Upper lobe of left lung (tissue), 6 donors: ENCODE measurements at regions not wholly inside any gene's neighbourhood (a gene's known extent, or its start where the extent isn't known, plus 50 kb on each side); places are given as distances from the start of the nearest gene placed in this dataset.

Source experiments
- ATAC-seq, 2 donors: fragments of 200-7000 bp; cut with Tn5 transposase; one replicate each; pipeline ENCODE4 v1.9.1; 2022; ENCODE audit warnings: mild to moderate bottlenecking in 2 of 2, moderate library complexity in 2 of 2; ENCODE audit not compliant: low FRiP score in 2 of 2
- DNase-seq, 2 donors: peaks; one replicate each; pipeline ENCODE4 v3.0.0-alpha.2; 2019 to 2020
- H3K27ac ChIP-seq, 4 donors: fragments of 200-600 bp; sonication (generic); one replicate each; pipeline ENCODE4 v1.5.1; 2016 to 2019
- H3K27me3 ChIP-seq, 4 donors: fragments of 200-600 bp; sonication (generic); one replicate each; pipeline ENCODE4 v1.5.1; 2017 to 2019
- H3K36me3 ChIP-seq, 4 donors: fragments of 200-600 bp; sonication (generic); one replicate each; pipeline ENCODE4 v1.5.1; 2016 to 2019
- H3K4me1 ChIP-seq, 4 donors: fragments of 200-600 bp; sonication (generic); one replicate each; pipeline ENCODE4 v1.5.1; 2018 to 2019
- H3K4me3 ChIP-seq, 4 donors: fragments of 200-600 bp; sonication (generic); one replicate each; pipeline ENCODE4 v1.5.1; 2017 to 2019; ENCODE audit warnings: mild to moderate bottlenecking in 2 of 4, moderate library complexity in 1 of 4
- H3K9me3 ChIP-seq, 4 donors: fragments of 200-600 bp; sonication (generic); one replicate each; pipeline ENCODE4 v1.5.1; 2018 to 2019
- EP300 ChIP-seq, 4 donors: sonication (generic); formaldehyde crosslinking; IDR thresholded peaks; one replicate each; pipeline ENCODE4 v1.5.1; 2017; ENCODE audit warnings: antibody characterized with exemption in 4 of 4, control low read depth in 2 of 4
- POLR2A ChIP-seq, 4 donors: fragments of 450-650 bp; IDR thresholded peaks; one replicate each; pipeline ENCODE4 v1.5.1; 2016 to 2017; ENCODE audit warnings: antibody characterized with exemption in 4 of 4, mild to moderate bottlenecking in 2 of 4
- POLR2AphosphoS5 ChIP-seq, 2 donors: sonication (generic); formaldehyde crosslinking; IDR thresholded peaks; one replicate each; pipeline ENCODE4 v1.5.1; 2017; ENCODE audit warnings: antibody characterized with exemption in 2 of 2
- WGBS, 2 donors: methylation state at CpG; one replicate each; pipeline ENCODE4 v1.1.5; 2017 to 2018; 5-methylcytosine and 5-hydroxymethylcytosine counted together
- TF ChIP-seq, protein P1 (sequence below), 6 experiments: fragments of 450-650 bp in 4 of 6; fragments of 200-600 bp in 2 of 6; sonication (generic) in 2 of 6; IDR thresholded peaks; one replicate each; pipeline ENCODE4 v1.5.1; 2016 to 2019; ENCODE audit warnings: antibody characterized with exemption in 6 of 6
- donor health status: DM: no; HTN: no; CAD: no; lungs with moderate emphysema.
- donor health status: DM: no; HTN: yes; CAD: no; lungs with severe emphysema.

GRCh38 chr10:65367706-65368105 lies 1558.1 kb upstream of the LRRTM3 start:
- Histone ChIP-seq H3K36me3 (no peaks in the 10 kb centered on the region), H3K27me3 (no peaks in the 10 kb centered on the region), H3K27ac (no peak overlapping the region), H3K4me1 (no peaks in the 10 kb centered on the region), H3K9me3 (no peaks in the 10 kb centered on the region), H3K4me3 (no peak overlapping the region)
- TF ChIP-seq POLR2AphosphoS5 (IDR thresholded peaks at IDR 0.05) = no peak
- TF ChIP-seq, protein P1, sequence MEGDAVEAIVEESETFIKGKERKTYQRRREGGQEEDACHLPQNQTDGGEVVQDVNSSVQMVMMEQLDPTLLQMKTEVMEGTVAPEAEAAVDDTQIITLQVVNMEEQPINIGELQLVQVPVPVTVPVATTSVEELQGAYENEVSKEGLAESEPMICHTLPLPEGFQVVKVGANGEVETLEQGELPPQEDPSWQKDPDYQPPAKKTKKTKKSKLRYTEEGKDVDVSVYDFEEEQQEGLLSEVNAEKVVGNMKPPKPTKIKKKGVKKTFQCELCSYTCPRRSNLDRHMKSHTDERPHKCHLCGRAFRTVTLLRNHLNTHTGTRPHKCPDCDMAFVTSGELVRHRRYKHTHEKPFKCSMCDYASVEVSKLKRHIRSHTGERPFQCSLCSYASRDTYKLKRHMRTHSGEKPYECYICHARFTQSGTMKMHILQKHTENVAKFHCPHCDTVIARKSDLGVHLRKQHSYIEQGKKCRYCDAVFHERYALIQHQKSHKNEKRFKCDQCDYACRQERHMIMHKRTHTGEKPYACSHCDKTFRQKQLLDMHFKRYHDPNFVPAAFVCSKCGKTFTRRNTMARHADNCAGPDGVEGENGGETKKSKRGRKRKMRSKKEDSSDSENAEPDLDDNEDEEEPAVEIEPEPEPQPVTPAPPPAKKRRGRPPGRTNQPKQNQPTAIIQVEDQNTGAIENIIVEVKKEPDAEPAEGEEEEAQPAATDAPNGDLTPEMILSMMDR (IDR thresholded peaks at IDR 0.05) = no peak
- TF ChIP-seq EP300 (IDR thresholded peaks at IDR 0.05) = no peak
- no peak for TF ChIP-seq POLR2A (IDR thresholded peaks at IDR 0.05)
- ATAC-seq (no peak), DNase-seq (no peak)

DNA sequence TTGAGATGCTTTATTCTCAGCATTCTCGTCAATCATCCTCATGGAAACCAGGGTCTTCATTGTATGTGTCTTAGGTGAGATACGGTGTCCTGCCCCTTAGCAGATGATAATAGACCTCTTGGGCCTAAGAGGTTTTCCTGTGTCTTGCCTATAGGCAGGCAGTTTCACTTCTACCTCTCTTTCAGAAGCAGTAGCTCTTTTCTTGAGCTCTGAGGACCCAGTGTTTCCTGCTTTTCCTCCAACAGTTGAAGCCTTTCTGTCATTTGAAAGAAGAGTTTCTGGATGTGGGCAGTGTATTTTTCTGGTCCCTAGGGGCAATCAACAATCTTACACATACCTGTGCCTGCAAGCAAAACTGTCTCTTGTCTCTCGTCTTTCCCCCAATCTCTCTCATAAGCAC lies 1550.3 kb upstream of the LRRTM3 start:
- no peak overlapping the region for H3K27ac ChIP-seq
- no peak for ATAC-seq
- WGBS, 2 donors = 86% methylated on average over 3 of the region's 3 CpGs

DNA sequence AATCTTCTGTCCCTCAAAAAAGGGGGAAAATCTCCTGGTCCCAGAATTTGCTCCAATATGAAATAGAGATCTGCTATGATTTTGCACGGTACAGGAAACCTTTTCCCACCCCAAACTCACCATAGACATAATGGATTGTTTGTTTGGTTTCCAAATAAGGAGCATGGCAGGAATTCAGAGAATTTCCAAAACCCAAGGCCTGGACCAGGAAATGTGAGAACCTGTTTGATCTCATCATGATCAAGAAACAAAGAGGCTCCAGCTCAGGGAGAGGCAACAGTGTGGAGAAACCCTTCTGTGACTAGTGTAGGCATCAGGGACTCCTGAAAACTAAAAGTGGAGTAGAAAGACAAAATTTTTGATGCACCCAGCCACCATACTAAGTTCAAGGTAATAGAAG lies 1548.1 kb upstream of the LRRTM3 start:
- TF ChIP-seq POLR2AphosphoS5 (IDR thresholded peaks at IDR 0.05) (no peak), POLR2A (IDR thresholded peaks at IDR 0.05) (no peak), EP300 (IDR thresholded peaks at IDR 0.05) (no peak)
- TF ChIP-seq, protein P1 (IDR thresholded peaks at IDR 0.05) = no peak
- ATAC-seq = no peak
- WGBS, 2 donors = 36 to 45% methylated on average over 1 of the region's 1 CpG
- no peak for DNase-seq
- no peak overlapping the region for H3K4me3 ChIP-seq
- H3K27ac ChIP-seq = no peak overlapping the region
- no peaks in the 10 kb centered on the region for H3K36me3 ChIP-seq
- no peaks in the 10 kb centered on the region for H3K9me3 ChIP-seq
- H3K4me1 ChIP-seq = no peaks in the 10 kb centered on the region
- no peaks in the 10 kb centered on the region for H3K27me3 ChIP-seq

More for the DNA sequence above, 1550.3 kb upstream of the LRRTM3 start:
- H3K4me3 ChIP-seq = no peak overlapping the region
- DNase-seq = no peak
- H3K9me3 ChIP-seq = no peaks in the 10 kb centered on the region
- H3K36me3 ChIP-seq = no peaks in the 10 kb centered on the region
- no peaks in the 10 kb centered on the region for H3K4me1 ChIP-seq
- no peak for TF ChIP-seq POLR2AphosphoS5 (IDR thresholded peaks at IDR 0.05)
- no peak for TF ChIP-seq EP300 (IDR thresholded peaks at IDR 0.05)
- TF ChIP-seq, protein P1 (IDR thresholded peaks at IDR 0.05) = no peak
- no peak for TF ChIP-seq POLR2A (IDR thresholded peaks at IDR 0.05)
- H3K27me3 ChIP-seq = no peaks in the 10 kb centered on the region

- TF ChIP-seq EP300 (IDR thresholded peaks at IDR 0.05) = no peak
- no peak for TF ChIP-seq POLR2AphosphoS5 (IDR thresholded peaks at IDR 0.05)
- no peak for TF ChIP-seq POLR2A (IDR thresholded peaks at IDR 0.05)
- TF ChIP-seq, protein P1 (IDR thresholded peaks at IDR 0.05) = no peak
- H3K9me3 ChIP-seq = no peaks in the 10 kb centered on the region
- no peaks in the 10 kb centered on the region for H3K27me3 ChIP-seq
- no peak overlapping the region for H3K27ac ChIP-seq
- no peak for ATAC-seq
- no peaks in the 10 kb centered on the region for H3K36me3 ChIP-seq
- no peak for DNase-seq
- no peak overlapping the region for H3K4me3 ChIP-seq
- WGBS, 2 donors = 22 to 51% methylated on average over 2 of the region's 2 CpGs
- no peaks in the 10 kb centered on the region for H3K4me1 ChIP-seq
Measured at GRCh38 chr10:65394502-65395297, 1531.1 kb upstream of the LRRTM3 start.

DNA sequence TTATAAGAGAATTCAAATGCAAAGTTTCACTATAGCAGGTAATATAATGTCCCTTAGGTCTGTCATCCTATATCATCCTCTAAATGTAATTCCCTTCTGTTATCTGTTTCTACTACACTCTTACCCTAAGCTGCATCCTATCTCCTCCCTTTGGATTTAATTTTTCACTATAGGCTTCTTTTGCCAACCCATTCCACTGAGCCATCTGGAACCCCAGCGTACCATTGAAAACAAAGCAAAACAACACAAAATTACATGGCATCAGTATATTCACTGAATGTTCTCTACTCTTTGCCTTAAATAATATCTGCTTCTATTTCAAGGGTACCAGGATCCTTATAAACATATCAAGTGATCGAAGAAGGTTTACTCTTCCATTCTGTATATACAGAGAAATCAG lies 1530.2 kb upstream of the LRRTM3 start:
- H3K36me3 ChIP-seq = no peaks in the 10 kb centered on the region
- no peaks in the 10 kb centered on the region for H3K4me1 ChIP-seq
- no peak overlapping the region for H3K4me3 ChIP-seq
- H3K9me3 ChIP-seq = no peaks in the 10 kb centered on the region
- DNase-seq (no peak), ATAC-seq (no peak)
- H3K27ac ChIP-seq = no peak overlapping the region
- TF ChIP-seq POLR2A (IDR thresholded peaks at IDR 0.05) (no peak), EP300 (IDR thresholded peaks at IDR 0.05) (no peak), POLR2AphosphoS5 (IDR thresholded peaks at IDR 0.05) (no peak)
- TF ChIP-seq, protein P1 (IDR thresholded peaks at IDR 0.05) = no peak
- H3K27me3 ChIP-seq = no peaks in the 10 kb centered on the region
- WGBS, 2 donors = 79 to 82% methylated on average over 2 of the region's 2 CpGs
